Inferior parietal cortex (tissue), 1 donor: ENCODE measurements at regions not wholly inside any gene's neighbourhood (a gene's known extent, or its start where the extent isn't known, plus 50 kb on each side); places are given as distances from the start of the nearest gene placed in this dataset.

Experiments
- DNase-seq: peaks from one replicate; pipeline ENCODE4 v3.0.0-alpha.2; 2016; ENCODE audit errors: extremely low spot score

GRCh38 chr1:78797108-78797781, 147.6 kb downstream of the IFI44 start:
- DNase-seq = no peak

GRCh38 chr1:78799926-78800325, 150.3 kb downstream of the IFI44 start:
- no peak for DNase-seq

GRCh38 chr1:78814176-78814575, 164.5 kb downstream of the IFI44 start:
- DNase-seq = no peak

GRCh38 chr1:78825561-78825960, 175.9 kb downstream of the IFI44 start:
- DNase-seq = no peak

GRCh38 chr1:78829644-78830043, 176.9 kb downstream of the ADGRL4 start:
- no peak for DNase-seq

- no peak for DNase-seq
Measured at GRCh38 chr1:78830321-78830720, 176.2 kb downstream of the ADGRL4 start.

GRCh38 chr1:78831731-78832360, 174.7 kb downstream of the ADGRL4 start:
- DNase-seq = no peak

- no peak for DNase-seq
Measured at GRCh38 chr1:78833491-78833890, 173.0 kb downstream of the ADGRL4 start.

- DNase-seq = no peak
Measured at GRCh38 chr1:78834201-78834741, 172.3 kb downstream of the ADGRL4 start.

GRCh38 chr1:78836726-78837125, 169.8 kb downstream of the ADGRL4 start:
- DNase-seq = no peak

- peak; percentile 78 for DNase-seq
Measured at GRCh38 chr1:78839704-78840277, 166.7 kb downstream of the ADGRL4 start.
